ENCODE measurements at regions not wholly inside any gene's neighbourhood (a gene's known extent, or its start where the extent isn't known, plus 50 kb on each side); places are given as distances from the start of the nearest gene placed in this dataset.
"Not testable (repeated sequence)": the region's sequence is repeated elsewhere in the genome, so short reads cannot be mapped to it uniquely, and the experiment has no call there.

DNA sequence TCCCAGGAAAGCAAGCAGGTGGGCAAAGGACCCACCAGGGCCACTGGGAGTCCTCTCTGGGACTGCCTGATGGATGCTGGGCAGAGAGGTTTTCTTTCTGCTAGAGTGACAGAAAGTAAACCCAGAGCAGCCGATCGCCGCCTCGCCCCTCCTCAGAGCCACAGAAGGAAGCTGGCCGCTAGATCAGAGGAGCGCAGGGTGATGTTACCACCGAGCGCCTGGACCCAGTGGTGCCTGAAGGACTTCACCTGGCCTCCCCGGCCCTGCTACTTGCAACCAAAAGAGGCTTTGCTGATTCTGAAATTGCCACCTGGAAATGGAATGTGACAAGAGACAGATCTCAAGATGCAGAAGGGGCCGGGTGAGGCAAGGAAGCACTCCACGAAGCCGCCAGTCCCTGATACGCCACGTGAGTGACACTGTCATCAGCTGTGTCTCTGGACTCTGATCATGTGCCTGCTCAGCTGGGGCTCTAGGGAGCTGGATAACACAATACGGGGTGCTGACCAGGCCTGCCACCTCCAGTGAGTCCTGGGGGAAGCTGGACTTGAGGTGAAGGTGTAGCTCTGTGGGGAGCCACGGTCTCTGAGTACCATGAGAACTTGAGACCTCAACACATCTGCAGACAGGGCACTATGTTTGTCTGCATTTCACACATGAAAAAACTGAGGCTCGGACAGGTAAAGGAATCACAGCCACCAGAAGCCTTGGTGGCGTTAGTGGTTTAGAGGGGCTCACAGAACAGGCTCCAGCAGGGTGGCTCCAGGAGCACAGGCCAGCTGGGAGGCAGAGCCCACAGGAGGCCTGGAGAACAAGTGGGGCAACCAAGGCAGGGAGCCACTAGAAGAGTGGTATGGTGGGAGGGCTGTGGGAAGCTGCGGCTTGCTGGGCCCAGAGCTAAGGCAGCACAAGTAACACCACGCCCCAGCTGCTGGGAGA, 137.9 kb upstream of the PRR20G start:
- peak in 6 of 42 donors; percentile 11 to 38 (median 15) for DNase-seq
- intact Hi-C loops (cut with DNase I) = no loop called here

DNA sequence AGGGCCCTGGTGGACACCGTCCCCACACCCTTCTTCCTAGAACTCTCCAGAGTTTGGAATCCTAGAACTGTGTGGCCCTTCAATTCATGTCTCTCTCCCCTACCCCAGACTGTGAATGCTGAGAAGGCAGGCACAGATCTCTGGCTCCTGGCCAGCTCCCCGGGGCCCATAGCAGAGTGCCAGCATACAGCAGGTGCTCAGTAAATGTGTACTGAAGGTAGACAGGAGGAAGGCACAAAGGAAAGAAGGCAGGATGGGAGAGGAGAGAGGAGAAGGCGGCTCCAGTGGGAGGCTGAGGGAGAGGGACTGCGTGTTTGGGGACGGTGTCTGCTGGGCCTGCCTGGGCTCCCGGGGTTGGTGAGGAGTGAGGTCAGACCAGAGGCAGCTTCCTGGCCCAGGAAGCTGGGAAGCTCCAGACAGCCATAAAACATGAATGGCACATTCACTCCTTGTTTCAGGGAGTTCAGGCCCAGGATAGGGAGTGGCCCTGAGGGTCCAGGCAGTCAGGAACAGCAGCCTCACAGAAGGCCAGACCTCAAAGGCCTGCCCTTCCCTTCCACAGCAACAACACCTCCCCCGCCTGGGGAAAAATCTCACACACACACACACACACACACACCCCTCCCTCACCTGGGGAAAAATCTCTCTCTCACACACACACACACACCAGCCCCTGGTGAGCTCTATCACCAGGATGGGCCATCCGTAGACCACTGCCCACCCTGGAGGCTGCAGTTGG, 137.1 kb upstream of the PRR20G start:
- intact Hi-C loops (cut with DNase I) = no loop called here

DNA sequence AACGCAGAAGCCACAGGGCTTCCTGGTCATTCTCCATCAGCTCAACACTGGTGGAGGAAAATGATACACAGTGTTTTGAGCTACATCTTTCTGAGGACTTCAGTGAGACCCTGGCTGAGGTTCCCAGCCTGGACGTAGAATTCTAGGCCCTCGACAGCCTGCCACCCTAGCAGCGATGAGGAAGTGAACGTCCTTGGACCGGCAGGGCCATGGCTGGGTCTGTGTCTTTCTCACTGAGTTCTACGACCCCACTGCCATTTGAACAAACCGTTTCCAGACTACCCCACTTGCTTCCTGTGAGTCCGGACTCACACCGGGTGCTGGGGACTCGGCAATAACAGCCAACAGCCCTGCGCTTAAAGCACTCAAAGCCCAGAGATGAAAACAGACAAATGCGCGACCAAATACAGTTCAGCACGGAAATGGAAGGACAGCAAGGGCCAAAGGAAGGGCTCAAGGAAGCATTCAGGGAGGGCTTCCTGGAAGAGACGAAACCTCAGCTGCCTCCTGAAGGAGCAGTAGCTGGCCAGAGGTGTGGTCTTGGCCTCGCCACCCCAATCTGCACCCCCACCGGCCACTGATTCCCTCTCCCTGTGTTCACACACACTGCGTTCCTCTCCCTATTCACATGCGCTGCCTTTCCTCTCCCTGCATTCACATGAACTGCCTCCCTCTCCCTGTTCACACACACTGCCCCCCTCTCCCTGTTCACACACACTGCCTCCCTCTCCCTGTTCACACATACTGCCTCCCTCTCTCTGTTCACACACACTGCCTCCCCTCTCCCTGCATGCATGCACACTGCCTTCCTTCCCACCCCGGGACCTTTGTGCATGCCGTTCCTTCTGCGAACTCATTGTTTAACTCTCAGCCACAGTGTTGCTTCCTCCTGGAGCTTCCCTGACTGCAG, 136.3 kb upstream of the PRR20G start:
- DNase-seq = peak in 6 of 42 donors; percentile 4 to 30 (median 8)
- intact Hi-C loops (cut with DNase I) = no loop called here

More for the DNA sequence above, 137.1 kb upstream of the PRR20G start:
- peak in 4 of 42 donors; percentile 8 to 31 (median 14) for DNase-seq

DNA sequence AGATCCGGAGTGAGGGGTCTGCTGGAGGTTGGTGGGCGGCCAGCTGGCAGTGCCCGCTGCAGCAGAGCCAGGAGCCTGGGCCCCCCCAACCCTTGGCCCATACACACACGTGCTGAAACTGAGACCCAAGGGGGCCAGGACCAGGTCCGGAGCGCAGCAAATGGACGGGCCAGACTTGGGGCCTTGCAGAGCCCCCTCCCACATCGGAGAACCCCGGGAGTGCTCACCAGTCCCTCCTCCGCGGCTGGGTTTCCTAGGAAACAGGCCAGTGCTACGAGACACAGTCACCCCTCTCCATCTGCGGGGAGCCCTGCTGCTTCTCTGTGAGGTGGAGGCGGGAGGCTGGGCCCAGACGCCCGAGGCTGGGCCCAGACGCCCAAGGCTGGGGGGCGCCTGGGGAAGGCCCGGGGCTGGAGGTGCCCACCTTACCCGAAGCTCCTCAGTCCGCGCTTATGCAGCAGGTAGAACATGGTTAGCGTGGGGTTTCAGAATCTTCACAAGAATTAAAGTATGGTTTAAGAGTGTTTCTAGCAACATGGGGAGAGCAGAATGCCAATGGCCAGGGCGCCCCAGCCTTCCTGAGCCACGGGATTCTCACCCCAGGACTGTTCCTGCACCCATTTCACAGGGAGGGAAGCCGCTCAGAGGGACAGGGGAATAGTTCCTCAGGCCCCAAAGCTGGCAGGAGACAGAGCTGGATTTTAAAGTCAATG, 135.0 kb upstream of the PRR20G start:
- intact Hi-C loops (cut with DNase I) = no loop called here
- peak in 5 of 42 donors; percentile 14 to 37 (median 31) for DNase-seq

DNA sequence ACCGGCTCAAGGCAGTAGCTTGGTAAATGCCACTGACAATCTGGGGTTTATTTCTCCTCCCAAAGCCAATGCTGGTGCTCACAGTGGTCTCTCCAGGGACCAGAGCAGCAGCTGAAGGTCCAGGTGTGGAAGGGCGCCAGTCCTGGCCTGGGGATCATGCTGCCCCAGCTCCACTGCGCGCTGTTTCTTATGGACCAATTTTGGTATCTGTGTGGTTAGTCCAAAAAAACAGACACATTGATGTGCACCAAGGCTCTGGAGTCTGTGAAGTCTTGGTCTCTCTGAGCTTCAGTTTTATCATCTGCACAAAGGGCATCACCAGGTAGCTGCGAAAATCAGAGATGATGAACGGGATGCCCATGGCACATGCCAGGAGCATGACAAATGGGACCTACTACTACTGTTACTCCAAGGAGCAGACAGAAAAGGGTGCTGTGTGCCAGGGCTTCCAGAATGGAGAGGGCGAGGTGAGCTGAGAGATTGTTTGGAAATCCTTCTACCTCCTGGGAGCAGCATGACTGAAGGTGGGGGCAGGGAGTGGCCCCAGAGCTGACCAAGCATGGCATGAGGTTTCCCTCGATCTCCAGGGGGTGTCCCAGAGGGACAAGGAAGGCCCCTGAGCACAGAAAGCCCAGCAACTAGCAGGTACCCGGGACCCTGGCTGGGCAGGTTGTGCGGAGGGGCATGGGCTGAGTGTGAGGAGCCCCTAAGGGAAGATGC, 134.3 kb upstream of the PRR20G start:
- intact Hi-C loops (cut with DNase I) = no loop called here
- DNase-seq = peak in 5 of 42 donors; percentile 11 to 27 (median 17)

DNA sequence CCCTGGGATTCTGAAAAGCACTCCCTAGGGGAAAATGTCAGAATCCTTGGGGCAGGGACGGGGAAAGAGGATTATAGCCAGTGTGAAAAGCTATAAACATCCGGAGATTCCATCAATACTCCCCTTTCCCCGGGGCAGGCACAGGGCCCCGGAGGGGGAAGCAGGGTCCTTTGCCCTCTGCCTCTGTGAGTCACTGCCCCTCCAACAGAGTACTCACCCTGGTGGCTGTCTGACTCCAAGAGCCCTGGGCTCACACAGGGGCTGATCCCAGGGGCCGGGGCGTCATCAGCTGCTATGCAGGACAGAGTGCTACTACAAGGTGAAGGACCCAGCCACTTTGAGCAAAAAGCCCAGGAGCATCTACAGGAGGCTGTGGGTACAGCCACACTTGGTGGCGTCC, 133.0 kb upstream of the PRR20G start:
- peak in 4 of 42 donors; percentile 9 to 42 (median 28) for DNase-seq
- intact Hi-C loops (cut with DNase I) = no loop called here

DNA sequence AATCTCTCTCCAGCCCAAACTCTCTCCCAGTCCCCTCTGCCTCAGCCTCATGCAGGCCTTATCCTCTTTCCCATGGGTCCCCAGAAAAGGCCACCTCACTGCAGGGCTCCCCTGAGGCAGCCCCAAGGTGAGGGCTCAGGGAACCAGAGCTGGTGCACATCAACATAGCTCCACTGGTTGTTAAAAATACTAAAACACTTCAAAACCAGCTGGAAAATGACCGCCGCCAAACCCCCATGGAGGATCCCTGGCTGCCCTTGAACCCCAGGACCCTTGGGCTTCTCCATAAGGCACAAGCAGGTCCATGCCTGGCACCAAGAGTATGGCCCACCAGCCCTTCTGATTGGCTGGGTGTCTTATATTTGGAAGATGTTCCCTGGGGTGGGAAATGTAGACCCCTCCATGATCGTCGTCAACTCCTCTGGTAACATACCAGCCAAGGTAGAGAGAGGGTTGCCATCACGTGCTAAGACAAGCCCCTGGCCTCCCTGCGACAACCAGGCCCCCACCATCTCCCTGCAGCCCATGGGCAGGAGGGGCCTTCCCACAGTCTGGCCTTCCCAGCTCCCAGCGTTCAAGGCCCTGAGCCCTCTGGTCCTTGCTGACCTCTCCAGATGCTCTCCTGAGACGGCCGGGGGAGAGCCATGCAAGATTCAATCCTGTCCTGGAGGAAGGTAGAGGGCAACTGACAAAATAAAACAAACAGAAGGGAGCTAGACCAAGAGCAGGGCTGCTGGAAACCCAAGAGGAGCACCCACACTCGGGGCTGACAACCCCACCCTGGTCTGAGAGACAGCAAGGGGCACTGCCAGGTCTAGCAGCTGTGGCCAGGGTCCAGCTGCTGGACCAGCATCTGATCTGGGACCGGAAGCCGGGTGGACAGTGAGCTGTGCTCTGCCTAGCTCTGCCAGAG, 132.1 kb upstream of the PRR20G start:
- intact Hi-C loops (cut with DNase I) = no loop called here
- DNase-seq = peak in 3 of 42 donors; percentile 12 to 26 (median 13)

DNA sequence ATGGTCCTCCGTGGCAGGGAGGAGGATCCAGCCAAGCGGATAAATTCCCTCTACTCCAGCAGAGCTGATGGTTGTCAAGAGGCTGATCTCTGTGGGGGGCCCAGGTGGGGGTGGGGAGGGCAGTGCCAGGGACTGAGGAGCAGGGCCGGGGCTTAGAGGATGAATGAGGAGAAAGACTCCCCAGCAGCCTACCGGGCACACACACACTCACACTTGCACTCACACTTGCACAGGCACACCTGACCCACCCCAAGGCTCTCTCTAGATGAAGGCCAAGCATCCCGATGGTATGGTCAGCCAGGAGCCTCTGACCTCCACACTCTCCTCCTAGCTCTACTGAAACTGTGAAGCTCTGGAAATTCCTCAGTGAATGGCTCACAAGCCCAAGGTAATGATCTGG, 131.3 kb upstream of the PRR20G start:
- intact Hi-C loops (cut with DNase I) = no loop called here
- peak in 2 of 42 donors; percentile 18 to 25 for DNase-seq

DNA sequence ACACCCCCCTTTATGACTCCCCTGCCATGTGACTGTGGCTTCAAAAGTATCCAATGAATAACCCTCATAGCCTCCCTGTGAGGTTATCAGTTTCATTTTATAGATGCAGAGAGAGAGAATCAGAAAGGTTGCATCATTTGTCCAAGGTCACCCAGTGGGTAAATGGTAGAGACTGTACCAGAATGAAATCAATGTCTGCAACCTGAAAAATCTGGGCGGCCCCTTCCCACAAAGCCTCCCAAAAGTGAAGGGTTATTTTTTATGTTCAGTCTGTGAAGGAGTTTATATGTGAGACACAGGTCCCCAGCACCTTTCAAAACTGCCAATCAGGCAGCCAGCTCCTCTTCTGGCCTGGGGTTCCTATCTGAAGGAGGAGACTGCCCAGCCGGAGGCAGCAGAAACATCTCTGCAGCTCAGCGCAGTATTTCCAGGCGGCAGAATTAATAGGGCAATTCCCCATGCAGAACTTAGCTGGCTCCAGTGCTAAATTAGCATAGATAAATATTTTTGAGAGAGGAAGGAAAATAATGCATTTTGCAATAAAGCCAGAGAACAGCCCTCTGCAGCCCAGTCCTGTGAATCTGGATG, 130.8 kb upstream of the PRR20G start:
- intact Hi-C loops (cut with DNase I) = no loop called here
- DNase-seq = peak in 3 of 42 donors; percentile 28 to 37 (median 30)

DNA sequence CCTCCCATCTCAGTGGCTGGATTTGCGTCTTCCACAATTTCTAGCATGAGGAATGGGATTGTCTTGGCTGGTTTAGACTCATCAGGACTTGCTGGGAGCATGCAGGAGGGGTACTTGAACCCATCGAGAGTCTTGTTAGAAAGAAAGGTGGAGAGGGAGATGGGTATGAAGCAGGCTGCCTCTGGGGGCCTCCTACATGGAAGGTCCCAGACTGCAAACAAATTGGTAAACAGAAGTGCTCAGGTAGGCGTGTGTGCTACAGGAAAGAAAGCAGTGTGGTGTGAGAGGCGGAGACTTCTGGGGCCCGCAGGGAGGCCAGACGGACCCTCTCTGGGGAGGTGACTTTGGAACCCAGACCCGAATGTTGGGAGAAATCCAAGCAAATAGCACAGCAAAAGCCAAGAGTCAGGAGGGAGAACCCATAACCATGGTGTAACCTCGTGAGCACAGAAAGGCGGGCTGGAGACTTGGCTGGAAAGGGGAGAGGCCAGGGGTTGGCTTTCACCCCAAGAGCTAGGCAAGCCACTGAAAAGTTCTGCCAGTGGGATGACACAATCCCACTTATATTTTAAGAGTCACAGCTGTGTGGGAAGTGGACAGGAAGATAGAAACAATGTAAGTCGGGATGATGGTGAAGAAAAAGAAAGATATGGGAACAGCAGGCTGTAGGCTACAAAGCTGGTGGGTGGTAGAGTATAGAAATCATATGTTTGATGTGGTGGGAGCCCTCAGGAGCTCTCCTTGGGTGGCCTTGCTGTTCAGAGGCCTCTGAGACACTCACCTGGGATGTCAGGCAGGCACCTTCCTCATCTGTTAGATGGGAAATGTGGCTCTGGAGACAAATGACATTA, 130.1 kb upstream of the PRR20G start:
- peak in 3 of 42 donors; percentile 14 to 32 (median 27) for DNase-seq

DNA sequence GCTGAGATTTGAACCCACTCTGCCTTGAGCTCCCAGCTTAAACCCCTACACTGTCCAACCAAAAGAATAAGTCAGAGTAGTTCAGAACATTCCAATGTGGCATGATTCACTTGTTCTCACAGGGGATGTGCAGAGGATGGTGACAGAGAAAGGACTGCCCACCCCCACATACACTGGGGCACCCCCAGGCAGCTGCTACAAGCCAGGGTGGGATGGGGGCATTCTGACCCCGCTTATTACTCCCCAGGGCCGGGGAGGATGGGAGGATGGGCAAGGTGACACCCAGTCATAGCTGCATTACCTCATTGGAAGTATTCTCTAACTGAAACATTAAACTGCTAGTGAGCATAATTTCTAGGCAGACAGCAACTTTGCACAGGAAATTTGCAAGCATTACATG, 126.0 kb upstream of the PRR20G start:
- peak in 3 of 42 donors; percentile 2 to 25 (median 4) for DNase-seq
- intact Hi-C loops (cut with DNase I) = no loop called here

More for the DNA sequence above, 130.1 kb upstream of the PRR20G start:
- intact Hi-C loops (cut with DNase I) = no loop called here

DNA sequence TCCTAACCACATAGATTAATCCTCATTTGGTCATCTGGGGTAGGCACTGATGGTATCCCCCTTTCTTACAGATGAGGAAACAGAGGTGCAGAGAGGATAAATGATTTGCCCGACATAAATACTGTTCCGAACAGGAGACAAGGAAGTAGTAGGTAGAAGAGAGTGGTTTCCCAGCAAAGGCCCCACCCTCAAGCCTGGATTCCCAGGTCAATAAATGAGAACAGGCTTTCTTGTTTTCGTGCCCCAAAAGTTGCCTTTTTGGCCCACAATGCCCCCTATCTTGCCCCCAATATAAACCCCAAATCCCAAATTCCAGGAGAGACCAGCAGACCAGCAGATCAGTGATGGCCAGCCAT, 125.5 kb upstream of the PRR20G start:
- DNase-seq = peak in 2 of 42 donors; percentile 8 to 27
- intact Hi-C loops (cut with DNase I) = no loop called here

DNA sequence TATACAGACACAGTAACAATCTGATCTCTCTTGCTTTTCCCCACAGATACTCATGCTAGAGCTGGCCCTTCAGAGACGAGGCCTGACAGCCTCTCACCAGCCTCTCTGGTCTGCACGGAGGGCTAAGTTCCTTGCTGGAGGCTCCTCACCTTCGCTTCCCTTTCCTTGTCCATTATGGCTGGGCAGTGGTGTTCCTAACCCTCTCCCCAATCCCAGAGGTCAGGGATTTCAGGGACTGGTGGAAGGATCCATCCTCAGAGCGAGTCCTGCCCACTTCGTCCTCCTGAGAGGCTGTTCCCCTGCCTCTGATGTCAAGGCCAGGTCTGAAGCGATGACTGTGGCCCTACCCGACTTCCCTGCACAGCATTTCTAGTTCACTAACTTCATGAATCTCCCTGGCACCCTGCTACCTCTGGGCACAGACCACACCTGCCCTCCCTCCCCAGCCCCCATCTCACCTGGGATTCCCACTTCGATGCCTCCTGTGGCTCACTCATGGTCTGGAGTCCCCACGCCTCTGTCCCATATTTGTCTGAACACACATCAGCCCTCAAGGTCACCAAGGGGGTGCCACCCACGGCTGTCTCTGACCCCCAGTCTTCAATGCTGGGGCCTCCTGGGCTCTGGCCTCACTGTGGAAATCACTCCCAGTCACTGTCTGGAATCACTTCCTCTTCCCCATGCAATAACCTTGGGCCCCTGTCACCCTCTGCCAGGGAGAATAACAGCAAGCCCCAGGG, 124.9 kb upstream of the PRR20G start:
- intact Hi-C loops (cut with DNase I) = no loop called here
- DNase-seq = peak in 7 of 42 donors; percentile 4 to 31 (median 9)

DNA sequence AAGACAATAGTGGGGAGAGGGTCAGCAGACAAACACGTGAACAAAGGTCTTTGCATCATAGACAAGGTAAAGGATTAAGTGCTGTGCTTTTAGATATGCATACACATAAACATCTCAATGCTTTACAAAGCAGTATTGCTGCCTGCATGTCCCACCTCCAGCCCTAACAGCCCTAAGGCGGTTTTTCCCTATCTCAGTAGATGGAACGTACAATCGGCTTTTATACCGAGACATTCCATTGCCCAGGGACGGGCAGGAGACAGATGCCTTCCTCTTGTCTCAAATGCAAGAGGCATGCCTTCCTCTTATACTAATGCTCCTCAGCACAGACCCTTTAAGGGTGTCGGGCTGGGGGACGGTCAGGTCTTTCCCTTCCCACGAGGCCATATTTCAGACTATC, 124.0 kb upstream of the PRR20G start:
- intact Hi-C loops (cut with DNase I); DNase-seq: not testable (repeated sequence)

All from head of caudate nucleus (tissue), 42 donors.